Skeletal muscle tissue (tissue), 3 donors: ENCODE measurements at regions not wholly inside any gene's neighbourhood (a gene's known extent, or its start where the extent isn't known, plus 50 kb on each side); places are given as distances from the start of the nearest gene placed in this dataset.
"Not testable (repeated sequence)": the region's sequence is repeated elsewhere in the genome, so short reads cannot be mapped to it uniquely, and the experiment has no call there.

Source experiments
- H3K27ac ChIP-seq: one replicate; pipeline ENCODE4 v1.7.0; 2013; ENCODE audit warnings: mild to moderate bottlenecking, low read depth, low read length, inconsistent platforms
- H3K27me3 ChIP-seq, 3 donors: one replicate each; pipeline ENCODE4 v1.7.0; 2013; ENCODE audit warnings: low read length in 3 of 3; ENCODE audit not compliant: control insufficient read depth in 3 of 3, insufficient read depth in 3 of 3
- H3K36me3 ChIP-seq, 3 donors: one replicate each; pipeline ENCODE4 v1.7.0; 2013; ENCODE audit warnings: low read length in 3 of 3; ENCODE audit not compliant: control insufficient read depth in 3 of 3, insufficient read depth in 3 of 3
- H3K4me1 ChIP-seq, 3 donors: one replicate each; pipeline ENCODE4 v1.7.0; 2013; ENCODE audit warnings: low read length in 3 of 3, mild to moderate bottlenecking in 3 of 3; ENCODE audit not compliant: control insufficient read depth in 3 of 3, insufficient read depth in 3 of 3
- H3K4me3 ChIP-seq, 3 donors: one replicate each; pipeline ENCODE4 v1.7.0; 2013; ENCODE audit warnings: low read length in 3 of 3
- H3K9ac ChIP-seq, 3 donors: one replicate each; pipeline ENCODE4 v1.7.0; 2013; ENCODE audit warnings: low read length in 3 of 3, mild to moderate bottlenecking in 3 of 3, moderate library complexity in 2 of 3, low read depth in 1 of 3
- H3K9me3 ChIP-seq, 3 donors: one replicate each; pipeline ENCODE4 v1.7.0; 2013; ENCODE audit warnings: low read length in 3 of 3; ENCODE audit not compliant: control insufficient read depth in 3 of 3
- donor health status: Osteomylitis.

DNA sequence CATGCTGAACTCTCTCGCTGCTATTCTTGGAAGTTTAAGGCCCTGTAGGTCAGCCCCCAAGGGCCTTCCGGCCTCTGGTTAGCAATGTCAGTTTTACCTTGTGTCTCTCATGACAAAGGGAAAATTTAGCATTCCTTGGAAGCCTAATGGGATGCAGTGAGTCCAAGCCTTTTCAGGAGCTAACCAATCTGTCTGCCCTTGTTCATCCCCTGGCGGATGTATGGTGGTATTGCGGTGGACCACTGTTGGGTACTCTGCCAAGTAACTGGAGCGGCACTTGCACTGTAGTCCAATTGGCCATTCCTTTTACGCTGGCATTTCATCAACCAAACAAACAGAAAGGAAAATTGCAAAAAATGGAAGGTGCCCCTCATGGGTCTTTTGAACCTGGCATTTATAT lies 318.4 kb upstream of the NMUR2 start:
- H3K4me3 ChIP-seq, result no peak overlapping the region
- no peaks in the 10 kb centered on the region for H3K36me3 ChIP-seq
- no peak overlapping the region for H3K9ac ChIP-seq
- no peak overlapping the region for H3K27ac ChIP-seq
- H3K4me1 ChIP-seq, result no peaks in the 10 kb centered on the region
- H3K27me3 ChIP-seq, result no peaks in the 10 kb centered on the region
- peaks cover 0 to 3% (median 2%) of the 10 kb centered on the region in 3 donors for H3K9me3 ChIP-seq

DNA sequence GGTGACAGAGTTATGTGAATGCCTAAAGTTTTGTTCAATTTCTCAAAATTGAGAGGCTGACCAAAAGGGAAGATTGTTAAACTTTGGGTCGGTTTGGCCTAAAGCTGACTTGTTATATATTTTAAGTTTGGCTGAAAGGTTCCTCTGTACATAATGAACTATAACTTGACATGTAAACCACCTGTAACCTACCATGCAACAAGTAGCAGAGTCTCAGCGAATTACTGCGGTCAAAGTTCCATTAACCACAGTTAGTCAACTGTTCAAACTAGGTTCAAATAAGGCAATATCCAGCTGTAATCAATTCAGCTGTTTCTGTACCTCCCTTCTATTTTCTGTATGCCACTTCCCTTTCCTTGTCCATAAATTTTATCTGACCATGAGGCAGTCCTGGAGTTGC lies 325.1 kb upstream of the NMUR2 start:
- Histone ChIP-seq H3K4me1 (no peaks in the 10 kb centered on the region), H3K9me3 (peaks cover 0 to 3% (median 0%) of the 10 kb centered on the region in 3 donors), H3K27me3 (no peaks in the 10 kb centered on the region), H3K4me3 (no peak overlapping the region), H3K36me3 (no peaks in the 10 kb centered on the region), H3K27ac (no peak overlapping the region), H3K9ac (no peak overlapping the region)

DNA sequence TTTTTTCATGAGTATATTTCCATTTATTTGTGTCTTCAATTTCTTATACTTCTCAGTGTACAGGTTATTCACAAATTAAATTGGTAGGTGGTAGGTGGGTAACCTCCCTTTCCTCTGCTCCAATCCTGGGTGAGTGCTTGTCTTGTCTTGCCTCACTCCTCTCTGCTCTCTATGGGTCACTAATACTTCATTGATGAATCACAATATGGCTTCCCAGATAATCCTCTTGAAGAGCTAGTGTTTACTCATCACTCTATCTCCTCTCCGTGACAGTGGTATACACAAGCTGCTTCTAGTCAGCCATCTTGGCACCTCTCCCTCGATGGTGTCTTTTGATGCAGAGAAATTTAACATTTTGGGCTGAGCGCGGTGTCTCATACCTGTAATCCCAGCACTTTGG lies 331.8 kb upstream of the NMUR2 start:
- no peaks in the 10 kb centered on the region for H3K4me1 ChIP-seq
- H3K27me3 ChIP-seq, result no peaks in the 10 kb centered on the region
- H3K9ac ChIP-seq, result no peak overlapping the region
- no peak overlapping the region for H3K4me3 ChIP-seq
- H3K9me3 ChIP-seq, result peaks cover 0 to 4% (median 0%) of the 10 kb centered on the region in 3 donors
- no peaks in the 10 kb centered on the region for H3K36me3 ChIP-seq
- no peak overlapping the region for H3K27ac ChIP-seq

- H3K4me3 ChIP-seq, result no peak overlapping the region
Measured at GRCh38 chr5:152739916-152740315, 334.8 kb upstream of the NMUR2 start.

DNA sequence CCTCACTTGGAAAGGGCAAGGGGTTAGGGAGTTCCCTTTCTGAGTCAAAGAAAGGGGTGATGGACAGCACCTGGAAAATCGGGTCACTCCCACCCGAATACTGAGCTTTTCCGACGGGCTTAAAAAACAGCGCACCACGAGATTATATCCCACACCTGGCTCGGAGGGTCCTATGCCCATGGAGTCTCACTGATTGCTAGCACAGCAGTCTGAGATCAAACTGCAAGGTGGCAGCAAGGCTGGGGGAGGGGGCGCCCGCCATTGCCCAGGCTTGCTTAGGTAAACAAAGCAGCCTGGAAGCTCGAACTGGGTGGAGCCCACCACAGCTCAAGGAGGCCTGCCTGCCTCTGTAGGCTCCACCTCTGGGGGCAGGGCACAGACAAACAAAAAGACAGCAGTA lies 336.0 kb upstream of the NMUR2 start:
- H3K9me3 ChIP-seq, H3K27ac ChIP-seq: not testable (repeated sequence)

More at GRCh38 chr5:152739916-152740315, 334.8 kb upstream of the NMUR2 start:
- Histone ChIP-seq H3K9me3 (peaks cover 0 to 4% (median 0%) of the 10 kb centered on the region in 3 donors), H3K9ac (no peak overlapping the region), H3K4me1 (no peaks in the 10 kb centered on the region), H3K36me3 (no peaks in the 10 kb centered on the region), H3K27ac (no peak overlapping the region), H3K27me3 (no peaks in the 10 kb centered on the region)

GRCh38 chr5:152787709-152788217 lies 382.7 kb upstream of the NMUR2 start:
- H3K27me3 ChIP-seq, H3K9me3 ChIP-seq, H3K4me3 ChIP-seq, H3K27ac ChIP-seq, H3K36me3 ChIP-seq, H3K4me1 ChIP-seq, H3K9ac ChIP-seq: not testable (repeated sequence)

More for the DNA sequence above, 336.0 kb upstream of the NMUR2 start:
- not testable (repeated sequence) for H3K9ac ChIP-seq, H3K36me3 ChIP-seq, H3K27me3 ChIP-seq, H3K4me3 ChIP-seq, H3K4me1 ChIP-seq

- Histone ChIP-seq H3K27ac (no peak overlapping the region), H3K4me1 (no peaks in the 10 kb centered on the region), H3K4me3 (no peak overlapping the region), H3K9me3 (no peaks in the 10 kb centered on the region), H3K27me3 (no peaks in the 10 kb centered on the region), H3K36me3 (no peaks in the 10 kb centered on the region), H3K9ac (no peak overlapping the region)
Measured at GRCh38 chr5:152801886-152802285, 396.8 kb upstream of the NMUR2 start.

DNA sequence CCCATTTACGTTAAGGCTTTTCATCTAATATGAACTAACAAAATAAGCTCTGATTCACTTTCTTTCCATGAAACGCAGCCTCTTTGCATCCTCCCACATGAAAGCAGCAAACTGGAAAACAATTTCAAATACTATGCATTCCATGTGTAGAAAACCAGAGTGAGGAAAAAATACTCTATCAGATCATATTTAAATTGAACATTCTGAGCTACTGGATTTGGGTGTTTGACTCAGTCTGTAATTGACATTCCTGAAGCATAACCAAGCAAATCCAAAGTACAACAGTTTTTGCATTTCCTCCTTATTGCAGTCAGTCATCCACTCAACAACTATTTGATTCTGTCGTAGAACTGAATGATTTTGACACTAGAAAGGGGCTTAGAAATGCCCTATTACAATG lies 399.1 kb upstream of the NMUR2 start:
- H3K27ac ChIP-seq, result no peak overlapping the region

DNA sequence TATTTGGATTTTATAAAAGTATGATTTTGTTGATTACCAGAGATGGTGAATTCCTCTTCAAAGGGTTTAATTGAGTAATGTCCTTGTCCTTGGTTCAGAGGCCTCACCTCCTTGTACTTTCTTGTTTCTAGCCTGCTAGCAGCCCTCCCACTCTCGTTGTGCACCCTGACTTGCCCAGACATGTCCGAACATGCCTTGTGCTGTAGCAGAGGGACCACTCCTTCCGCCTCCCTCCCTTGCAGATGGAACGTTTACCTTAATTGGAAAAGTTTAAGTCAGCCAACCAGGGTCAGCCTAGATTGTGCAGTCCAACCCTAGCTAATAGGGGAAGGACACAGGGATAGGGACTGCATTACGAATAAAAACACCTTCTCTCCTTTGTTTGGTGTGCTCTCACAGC lies 406.9 kb upstream of the NMUR2 start:
- peaks cover 0 to 3% (median 2%) of the 10 kb centered on the region in 3 donors for H3K9me3 ChIP-seq
- no peaks in the 10 kb centered on the region for H3K4me1 ChIP-seq
- H3K27ac ChIP-seq, result no peak overlapping the region
- H3K36me3 ChIP-seq, result no peaks in the 10 kb centered on the region
- no peaks in the 10 kb centered on the region for H3K27me3 ChIP-seq
- H3K4me3 ChIP-seq, result no peak overlapping the region
- H3K9ac ChIP-seq, result no peak overlapping the region

More for the DNA sequence above, 399.1 kb upstream of the NMUR2 start:
- H3K9me3 ChIP-seq, result no peaks in the 10 kb centered on the region
- H3K4me3 ChIP-seq, result no peak overlapping the region
- no peaks in the 10 kb centered on the region for H3K36me3 ChIP-seq
- no peak overlapping the region for H3K9ac ChIP-seq
- H3K4me1 ChIP-seq, result no peaks in the 10 kb centered on the region
- H3K27me3 ChIP-seq, result no peaks in the 10 kb centered on the region

DNA sequence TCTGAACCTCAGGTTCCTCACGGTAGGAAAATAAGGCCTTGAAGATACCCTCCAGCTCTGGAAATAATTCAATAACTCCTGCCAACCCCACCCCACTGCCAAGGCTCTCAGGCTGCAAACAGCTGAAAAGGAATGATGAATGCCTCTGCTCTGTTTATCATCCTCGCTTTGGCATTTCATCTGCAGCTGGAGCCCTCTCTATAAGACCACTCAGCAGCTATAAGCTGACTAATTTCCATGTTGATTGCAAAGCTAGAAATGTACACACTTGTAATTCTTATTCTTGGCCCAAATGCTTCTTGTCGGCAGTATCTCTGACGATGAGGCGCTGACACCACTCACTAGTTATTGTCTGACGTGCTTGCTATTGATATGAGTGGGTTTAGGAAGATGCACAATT lies 408.4 kb upstream of the NMUR2 start:
- H3K27ac ChIP-seq, result no peak overlapping the region
- H3K9me3 ChIP-seq, result peaks cover 0 to 3% (median 2%) of the 10 kb centered on the region in 3 donors
- H3K4me3 ChIP-seq, result no peak overlapping the region
- H3K9ac ChIP-seq, result no peak overlapping the region
- no peaks in the 10 kb centered on the region for H3K27me3 ChIP-seq
- no peaks in the 10 kb centered on the region for H3K4me1 ChIP-seq
- no peaks in the 10 kb centered on the region for H3K36me3 ChIP-seq

DNA sequence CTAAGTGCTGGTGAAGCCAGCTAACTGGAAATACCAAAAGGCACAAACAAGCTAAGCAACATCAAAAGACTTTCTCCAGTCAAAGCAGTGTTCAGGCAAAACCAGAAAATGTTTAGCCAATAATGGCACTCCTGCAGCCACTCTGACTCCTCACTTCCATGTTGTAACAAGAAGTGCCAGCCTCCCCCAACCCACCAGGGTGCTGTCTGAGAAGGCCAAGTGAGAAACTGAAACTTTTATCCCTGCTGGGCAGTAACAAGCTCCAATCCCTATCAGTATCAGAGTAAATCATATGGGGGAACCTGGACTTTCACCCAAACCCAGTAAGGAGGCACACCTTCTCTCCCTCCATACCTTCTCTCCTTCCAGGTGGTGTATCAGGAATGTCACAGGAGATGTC lies 414.8 kb upstream of the NMUR2 start:
- no peaks in the 10 kb centered on the region for H3K36me3 ChIP-seq
- H3K4me1 ChIP-seq, result no peaks in the 10 kb centered on the region
- no peaks in the 10 kb centered on the region for H3K27me3 ChIP-seq
- H3K27ac ChIP-seq, result no peak overlapping the region
- H3K9ac ChIP-seq, result no peak overlapping the region
- H3K4me3 ChIP-seq, result no peak overlapping the region
- H3K9me3 ChIP-seq, result no peaks in the 10 kb centered on the region
